Glomerular endothelial cell (primary cell): ENCODE measurements at regions not wholly inside any gene's neighbourhood (a gene's known extent, or its start where the extent isn't known, plus 50 kb on each side); places are given as distances from the start of the nearest gene placed in this dataset.
"Not testable (repeated sequence)": the region's sequence is repeated elsewhere in the genome, so short reads cannot be mapped to it uniquely, and the experiment has no call there.

Source experiments
- DNase-seq: peaks from one replicate; pipeline ENCODE4 v3.0.0-alpha.2; 2011; ENCODE audit warnings: low read depth, low spot score; ENCODE audit errors: extremely low read depth

GRCh38 chr22:47423861-47424820, 661.7 kb downstream of the TBC1D22A start:
- no peak for DNase-seq

GRCh38 chr22:47423266-47423665, 660.8 kb downstream of the TBC1D22A start:
- no peak for DNase-seq

DNA sequence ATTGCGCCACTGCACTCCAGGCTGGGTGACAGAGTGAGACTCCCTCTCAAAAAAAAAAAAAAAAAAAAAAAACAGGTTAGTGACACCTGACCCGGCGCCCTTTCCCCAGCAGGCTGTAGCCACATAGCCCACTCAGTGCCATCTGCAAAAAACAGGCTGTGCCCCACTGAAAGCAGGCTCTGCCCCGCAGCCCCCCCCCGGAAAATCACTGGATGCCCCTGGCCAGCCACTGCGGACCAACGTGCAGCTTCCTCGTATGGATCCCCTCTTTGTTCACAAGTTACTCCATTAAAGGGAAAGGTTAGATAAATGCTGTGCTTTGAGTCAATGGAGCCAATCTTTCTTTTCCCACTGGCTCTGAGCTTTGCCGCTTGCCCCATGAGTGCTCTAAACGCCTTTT, 660.3 kb downstream of the TBC1D22A start:
- DNase-seq = no peak

- DNase-seq = no peak
Observed at GRCh38 chr22:47421846-47422245, 659.4 kb downstream of the TBC1D22A start.

- DNase-seq = no peak
Observed at GRCh38 chr22:47420211-47420610, 657.8 kb downstream of the TBC1D22A start.

- DNase-seq = no peak
Observed at GRCh38 chr22:47419239-47419638, 656.8 kb downstream of the TBC1D22A start.

DNA sequence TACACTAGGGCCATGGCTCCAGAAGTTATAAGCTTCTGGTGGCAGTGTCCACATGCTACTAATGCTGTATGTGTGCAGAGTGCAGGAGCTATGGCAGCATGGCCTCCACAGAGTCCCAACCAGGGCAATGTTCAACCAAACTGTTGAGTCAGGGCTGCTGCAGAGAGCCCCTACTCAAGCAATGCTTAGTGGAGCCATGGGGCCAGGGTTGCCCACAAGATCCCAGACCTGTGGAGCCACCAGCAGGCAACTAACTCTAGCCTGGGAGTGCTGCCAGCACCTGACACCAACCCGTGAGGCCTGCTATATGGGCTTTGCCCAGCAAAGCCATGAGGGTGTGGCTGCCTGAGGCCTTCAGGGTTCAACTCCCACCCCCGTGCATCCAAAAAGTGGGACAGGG, 655.2 kb downstream of the TBC1D22A start:
- no peak for DNase-seq

DNA sequence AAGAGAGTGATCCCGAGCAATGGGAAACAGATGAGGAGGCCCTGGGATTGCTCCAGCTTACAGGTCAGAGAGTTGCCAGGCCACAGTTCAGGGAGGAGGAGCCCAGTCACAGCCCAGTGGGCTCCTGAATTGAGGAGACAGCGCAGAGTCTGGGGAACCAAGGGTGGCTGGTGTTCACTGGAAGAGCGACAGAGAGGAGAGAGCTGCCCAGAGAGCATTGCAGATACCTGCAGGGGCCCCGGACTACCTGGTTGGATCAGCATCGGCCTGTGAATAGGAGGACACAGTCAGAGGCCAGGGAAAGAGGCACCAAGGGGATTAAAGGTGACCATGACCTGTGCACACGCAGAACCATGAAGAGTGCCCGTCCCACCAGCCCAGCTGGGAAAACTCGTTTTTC, 648.6 kb downstream of the TBC1D22A start:
- no peak for DNase-seq

- no peak for DNase-seq
Observed at GRCh38 chr22:47409539-47410275, 647.3 kb downstream of the TBC1D22A start.

DNA sequence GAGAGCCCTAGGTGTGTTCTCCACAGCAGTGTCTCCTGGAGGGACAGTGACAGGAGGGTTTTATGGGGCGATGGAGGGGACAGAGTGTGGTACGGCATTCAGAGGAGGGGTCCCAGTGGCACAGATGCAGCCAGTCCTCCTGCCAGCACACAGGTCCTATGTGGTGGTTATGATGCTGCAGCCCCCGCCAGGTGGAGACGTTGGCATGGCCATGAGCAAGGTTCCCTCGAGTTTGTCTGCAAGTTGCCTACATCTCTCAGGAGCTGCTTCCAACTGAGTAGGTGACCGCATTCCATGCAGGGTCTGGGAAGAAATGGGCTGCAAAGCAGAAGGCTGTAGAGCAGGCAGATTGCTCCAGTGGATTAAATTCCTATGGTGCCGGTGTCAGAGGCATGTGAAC, 646.0 kb downstream of the TBC1D22A start:
- DNase-seq = no peak

GRCh38 chr22:47407461-47408025, 645.1 kb downstream of the TBC1D22A start:
- no peak for DNase-seq

DNA sequence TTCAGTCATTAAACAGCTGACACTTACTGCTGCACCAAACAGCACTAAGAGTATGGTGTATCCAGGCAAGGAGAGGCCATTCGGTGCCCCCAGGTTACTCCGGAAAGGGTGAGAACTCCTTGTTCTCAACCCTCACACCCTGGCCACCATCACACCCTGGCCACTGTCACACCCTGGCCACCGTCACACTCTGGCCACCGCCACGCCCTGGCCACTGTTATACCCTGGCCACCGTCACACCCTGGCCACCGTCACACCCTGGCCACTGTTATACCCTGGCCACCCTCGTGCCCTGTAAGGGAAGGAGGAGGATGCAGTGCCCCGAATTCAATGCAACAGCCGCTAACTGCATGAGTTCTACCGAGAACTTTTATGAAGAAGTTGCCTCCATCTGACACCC, 644.4 kb downstream of the TBC1D22A start:
- DNase-seq = no peak

DNA sequence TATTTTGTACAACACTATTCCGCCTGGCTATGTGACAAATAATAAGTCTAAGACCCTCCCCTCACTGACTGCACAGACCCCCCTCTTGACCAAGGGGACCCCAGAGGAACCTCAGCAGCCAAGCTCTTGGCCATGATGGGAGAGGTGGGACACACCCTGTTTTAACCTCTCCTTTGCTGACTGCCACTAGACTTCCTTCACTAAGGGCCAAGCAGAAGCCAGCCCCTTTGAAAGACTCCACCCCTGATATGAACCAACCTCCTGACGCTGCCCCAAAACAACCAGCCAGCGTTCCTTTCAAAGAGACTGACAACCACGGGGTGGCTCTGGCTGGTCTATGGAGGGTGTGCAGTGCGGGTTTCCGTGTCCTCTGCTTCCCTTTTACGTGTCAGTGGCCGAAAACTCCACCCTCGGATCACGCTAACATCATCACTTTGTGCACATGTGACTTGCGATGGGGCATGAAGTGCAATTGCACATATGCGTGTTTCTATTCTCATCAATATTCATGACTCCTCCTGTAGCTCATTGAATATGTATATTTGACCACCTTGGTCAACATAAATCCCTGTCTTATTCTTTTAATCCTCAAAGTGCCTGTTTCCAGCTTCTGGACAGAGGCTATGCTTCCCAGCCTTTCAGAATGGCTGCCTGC, 643.9 kb downstream of the TBC1D22A start:
- DNase-seq = no peak

GRCh38 chr22:47405222-47405621, 642.8 kb downstream of the TBC1D22A start:
- not testable (repeated sequence) for DNase-seq

- no peak for DNase-seq
Observed at GRCh38 chr22:47402876-47403525, 640.6 kb downstream of the TBC1D22A start.

- no peak for DNase-seq
Observed at GRCh38 chr22:47401976-47402770, 639.7 kb downstream of the TBC1D22A start.

GRCh38 chr22:47401592-47401898, 639.1 kb downstream of the TBC1D22A start:
- DNase-seq = no peak

DNA sequence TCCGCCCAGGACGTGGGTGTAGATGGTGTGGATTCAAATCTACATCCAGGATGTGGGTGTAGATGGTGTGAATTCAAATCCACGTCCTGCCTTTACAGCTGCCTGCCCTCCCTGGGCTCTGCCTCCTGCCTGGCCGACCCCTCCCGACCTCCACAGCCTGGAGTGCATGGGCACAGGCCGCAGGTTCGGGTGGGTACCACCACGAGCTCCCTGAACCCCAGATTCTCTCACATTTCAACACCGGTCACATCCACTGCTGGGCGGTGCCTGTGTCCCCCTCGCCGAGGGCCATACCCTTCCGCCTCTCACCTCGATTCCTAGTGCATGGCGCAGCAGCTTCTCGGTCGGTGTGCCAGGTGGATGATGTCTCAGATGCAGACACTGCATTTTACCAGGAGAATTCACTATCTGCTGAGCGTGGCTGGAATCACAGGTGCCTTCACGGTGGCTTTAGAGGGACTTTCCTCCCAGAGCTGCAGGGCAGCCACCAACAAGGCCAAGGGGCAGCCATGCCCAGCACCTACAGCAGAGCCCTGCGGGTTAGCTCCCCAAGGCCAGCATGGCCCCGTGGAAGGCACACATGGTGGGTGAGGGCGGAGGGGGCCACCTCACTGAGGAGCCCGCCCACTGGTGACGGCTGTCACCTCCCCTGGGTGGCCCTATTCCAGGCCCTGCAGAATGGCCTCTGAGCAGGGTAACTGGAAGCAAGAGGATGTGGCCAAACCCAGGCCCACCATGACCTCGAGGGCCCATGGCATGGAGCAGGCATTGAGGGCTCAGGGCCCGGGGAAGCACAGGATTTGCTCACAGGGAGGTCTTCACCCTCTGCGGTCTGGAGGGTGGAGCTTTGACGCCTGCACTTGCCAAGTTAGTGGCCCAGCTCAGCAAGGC, 638.5 kb downstream of the TBC1D22A start:
- no peak for DNase-seq

DNA sequence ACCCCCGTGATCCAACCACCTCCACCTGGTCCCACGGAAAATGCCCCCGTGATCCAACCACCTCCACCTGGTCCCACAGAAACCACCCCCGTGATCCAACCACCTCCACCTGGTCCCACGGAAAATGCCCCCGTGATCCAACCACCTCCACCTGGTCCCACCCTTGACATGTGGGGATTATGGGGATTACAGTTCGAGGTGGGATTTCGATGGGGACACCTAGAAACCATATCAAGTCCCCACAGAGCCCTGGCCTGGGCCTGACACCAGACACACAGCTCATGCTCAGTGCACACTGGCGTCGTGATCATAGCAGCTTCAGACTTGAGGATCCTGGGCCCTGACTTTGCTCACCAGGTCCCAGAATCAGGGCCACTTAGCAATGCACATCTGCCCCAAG, 637.7 kb downstream of the TBC1D22A start:
- DNase-seq = not testable (repeated sequence)
